Hindlimb muscle (tissue), 1 donor: ENCODE measurements at regions not wholly inside any gene's neighbourhood (a gene's known extent, or its start where the extent isn't known, plus 50 kb on each side); places are given as distances from the start of the nearest gene placed in this dataset.
"Not testable (repeated sequence)": the region's sequence is repeated elsewhere in the genome, so short reads cannot be mapped to it uniquely, and the experiment has no call there.

Source experiments
- DNase-seq: peaks from one replicate; pipeline ENCODE4 v3.0.0-alpha.2; 2013

DNA sequence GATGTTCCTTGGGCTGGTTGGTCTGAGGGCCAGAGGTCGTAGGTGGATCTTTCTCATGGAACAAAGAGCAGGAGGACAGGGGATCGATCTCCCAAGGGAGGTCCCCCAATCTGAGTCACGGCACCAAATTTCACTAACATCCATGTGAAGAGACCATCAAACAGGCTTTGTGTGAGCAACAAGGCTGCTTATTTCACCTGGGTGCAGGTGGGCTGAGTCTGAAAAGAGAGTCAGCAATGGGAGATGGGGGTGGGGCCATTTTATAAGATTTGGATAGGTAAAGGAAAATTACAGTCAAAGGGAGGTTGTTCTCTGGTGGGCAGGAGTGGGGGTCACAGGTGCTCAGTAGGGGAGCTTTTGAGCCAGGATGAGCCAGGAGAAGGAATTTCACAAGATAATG lies 334.0 kb upstream of the HTR1E start:
- DNase-seq, result not testable (repeated sequence)

DNA sequence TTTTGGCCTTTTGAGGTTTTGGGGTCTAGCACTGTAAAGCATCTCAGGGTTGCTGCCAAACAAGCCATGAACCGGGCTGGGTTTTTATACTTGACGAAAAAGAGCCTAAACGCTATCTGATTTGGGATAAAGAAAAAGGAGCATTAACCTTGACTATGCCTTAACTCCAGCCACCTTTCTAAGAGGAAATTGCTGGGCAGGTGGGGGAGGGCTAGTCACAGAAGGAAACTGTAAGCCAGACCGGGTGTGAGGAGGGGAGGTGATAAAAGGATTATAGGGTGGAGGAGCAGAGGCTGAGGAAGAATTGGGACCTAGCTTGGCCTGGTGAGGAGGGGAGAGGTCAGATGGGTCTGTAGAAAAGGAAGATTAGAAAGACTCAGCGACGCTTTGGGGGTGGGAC lies 335.2 kb upstream of the HTR1E start:
- DNase-seq, result not testable (repeated sequence)

DNA sequence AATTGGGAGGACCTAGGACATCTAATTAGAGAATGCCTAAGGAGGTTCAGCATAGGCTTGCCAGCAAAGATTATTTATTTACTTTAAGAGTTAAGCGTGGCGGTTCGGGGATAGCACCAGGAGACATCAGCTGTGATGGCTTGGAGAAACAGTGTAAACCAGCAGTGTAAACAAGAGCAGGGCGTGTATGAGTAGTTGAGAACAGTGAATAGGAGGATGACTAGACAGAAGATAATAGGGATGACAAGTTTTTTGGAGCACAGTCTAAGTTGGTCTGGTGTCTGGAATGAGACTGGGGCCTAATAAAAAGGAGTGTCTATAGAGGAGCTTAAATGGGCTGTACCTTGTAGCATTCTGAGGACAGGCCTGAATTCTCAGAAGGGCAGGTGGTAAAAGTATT lies 338.4 kb upstream of the HTR1E start:
- DNase-seq, result not testable (repeated sequence)

DNA sequence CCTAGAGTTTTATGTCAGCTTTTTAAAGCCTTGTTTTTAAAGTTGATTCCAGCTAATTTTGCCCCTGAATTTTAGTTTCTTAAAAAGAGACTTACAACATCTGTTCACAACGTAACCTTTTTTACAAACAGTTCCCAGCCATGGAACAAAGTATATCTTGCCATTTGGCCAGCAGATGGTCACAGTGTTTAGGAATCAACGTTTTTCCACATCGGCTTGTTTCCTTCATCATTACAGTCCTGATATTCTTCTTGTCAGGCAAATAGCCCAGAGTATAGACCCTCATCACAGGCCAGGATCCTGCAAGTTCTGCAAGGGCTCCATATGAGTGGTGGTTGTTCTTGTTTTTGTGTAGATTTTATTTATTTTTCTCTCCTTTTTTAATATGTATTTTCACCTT lies 341.7 kb upstream of the HTR1E start:
- DNase-seq, result no peak

DNA sequence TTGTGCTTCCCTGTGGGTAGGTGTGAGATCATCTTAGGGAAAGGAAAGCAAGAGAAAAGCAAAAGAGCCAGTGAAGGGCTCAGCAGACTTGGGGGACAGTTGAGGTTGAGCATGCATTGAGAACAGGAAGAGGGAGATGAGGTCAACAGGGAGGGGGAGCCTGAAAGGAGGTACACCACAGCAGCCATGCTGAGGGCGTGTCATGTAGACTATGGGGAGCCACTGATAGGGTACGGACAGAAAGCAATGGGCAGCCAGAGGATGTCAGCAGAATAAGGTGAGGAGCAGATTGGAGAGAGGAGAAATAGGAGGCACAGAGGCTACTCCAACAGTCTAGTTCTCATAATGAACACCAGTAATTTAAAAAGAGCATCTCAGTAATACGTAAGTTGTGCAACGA lies 351.1 kb upstream of the HTR1E start:
- no peak for DNase-seq

DNA sequence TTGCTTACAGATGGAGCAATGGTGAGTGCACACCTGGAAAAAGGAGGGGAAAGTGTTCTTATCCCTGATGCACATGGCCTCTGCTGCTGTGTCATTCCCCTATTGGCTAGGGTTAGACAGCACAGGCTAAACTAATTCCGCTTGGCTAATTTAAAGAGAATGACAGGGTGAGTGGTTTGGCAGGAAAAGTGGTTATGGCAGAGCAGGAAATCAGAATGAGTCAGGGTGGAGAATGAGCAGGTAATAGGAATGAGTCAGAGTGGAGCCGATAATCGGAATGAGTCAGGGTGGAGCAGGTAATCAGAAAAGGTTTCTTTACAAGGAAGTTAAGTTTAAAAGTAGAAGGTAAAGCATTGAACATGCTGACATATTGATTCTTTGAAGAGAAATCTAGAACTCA lies 355.5 kb upstream of the HTR1E start:
- DNase-seq, result no peak

DNA sequence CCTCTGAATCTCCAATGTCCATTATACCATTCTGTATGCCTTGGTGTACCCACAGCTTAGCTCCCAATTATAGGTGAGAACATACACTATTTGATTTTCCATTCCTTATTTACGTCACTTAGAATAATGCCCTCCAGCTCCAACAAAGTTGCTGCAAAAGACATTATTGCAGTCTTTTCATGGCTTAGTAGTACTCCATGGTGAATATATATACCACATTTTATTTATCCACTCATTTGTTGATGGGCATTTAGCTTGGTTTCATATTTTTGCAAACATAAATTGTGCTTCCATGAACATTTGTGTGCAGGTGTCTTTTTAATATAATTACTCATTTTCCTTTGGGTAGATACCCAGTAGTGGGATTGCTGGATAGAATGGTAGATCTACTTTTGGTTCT lies 374.1 kb upstream of the HTR1E start:
- DNase-seq, result no peak

DNA sequence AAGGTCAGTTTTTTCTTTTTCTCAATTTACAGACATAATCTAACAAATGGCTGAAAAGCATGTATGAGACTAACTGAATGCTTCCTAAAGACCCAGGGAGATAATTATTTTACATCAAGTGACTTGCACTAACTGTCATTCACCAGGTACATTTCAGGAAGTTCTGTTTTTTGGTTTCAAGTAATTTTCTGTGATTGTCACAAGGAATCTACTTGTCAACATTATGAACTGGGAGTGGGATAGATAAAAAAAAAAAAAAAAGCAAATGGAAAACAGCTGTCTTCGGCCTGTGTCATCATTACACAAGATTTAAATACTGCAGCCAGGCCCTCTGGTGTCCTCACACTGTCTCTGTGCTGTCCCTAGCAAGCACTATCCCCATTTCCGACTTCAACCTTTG lies 379.0 kb upstream of the HTR1E start:
- no peak for DNase-seq

DNA sequence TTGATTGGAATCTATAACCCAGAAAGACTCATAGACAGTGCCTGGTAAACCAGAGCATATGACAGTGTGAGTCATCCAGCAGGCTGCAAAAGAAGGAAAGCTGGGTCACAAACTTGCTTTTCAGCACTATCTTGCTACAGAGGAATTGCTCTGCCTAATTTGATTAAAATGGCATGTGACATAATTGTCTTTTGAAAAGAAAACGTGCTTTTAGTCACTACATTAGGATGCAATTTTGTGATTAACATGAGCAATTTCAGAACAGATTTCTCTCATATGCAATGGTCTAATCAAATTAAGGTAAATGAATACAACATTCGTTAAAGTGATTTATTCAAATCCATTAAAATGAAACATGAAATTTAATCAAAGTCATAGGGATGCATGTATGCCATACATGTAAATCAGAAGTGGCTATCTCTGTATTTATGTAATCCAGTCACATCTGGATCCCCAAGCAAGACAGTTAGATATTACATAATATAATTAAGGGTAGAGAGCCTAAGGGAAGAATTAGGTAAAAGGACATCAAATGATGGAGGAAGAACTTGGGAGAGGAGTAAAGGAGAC lies 400.0 kb upstream of the HTR1E start:
- DNase-seq, result no peak

DNA sequence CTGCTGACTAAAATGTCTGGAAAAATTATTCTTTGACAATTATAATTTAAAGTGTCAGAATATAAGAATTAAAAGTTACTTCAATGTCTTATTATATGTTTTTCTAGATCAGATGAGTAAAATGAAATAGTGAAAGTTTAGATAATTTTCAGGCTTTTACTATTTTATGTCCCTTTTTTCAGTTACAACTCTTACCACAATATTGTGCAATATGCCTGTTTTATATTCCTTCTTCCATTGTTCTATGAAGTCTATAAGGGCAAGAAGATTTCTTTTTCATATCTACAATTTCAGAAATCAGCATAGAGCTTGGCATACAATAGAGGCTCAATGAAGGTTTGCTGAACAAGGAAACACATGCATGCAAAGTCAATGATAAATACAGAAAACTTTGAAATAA lies 401.2 kb upstream of the HTR1E start:
- DNase-seq, result no peak

DNA sequence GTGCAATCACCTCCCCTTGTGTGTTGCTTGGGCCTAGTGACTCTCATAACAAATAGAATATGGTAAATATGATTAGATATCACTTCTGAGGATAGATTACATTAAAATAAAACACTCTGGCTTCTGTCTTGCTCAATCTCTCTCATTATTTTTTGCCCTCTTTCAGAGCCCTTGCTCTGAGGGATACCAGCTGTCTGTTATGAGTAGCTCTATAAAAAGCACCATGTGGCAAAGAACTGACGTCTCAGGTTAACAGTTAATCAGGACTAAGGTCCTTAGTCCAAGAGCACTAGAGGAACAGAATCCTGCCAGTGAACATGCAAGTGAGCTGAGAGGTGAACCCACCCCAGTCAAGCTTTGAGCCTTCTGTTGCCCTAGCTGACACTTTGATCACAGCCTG lies 402.2 kb upstream of the HTR1E start:
- no peak for DNase-seq

DNA sequence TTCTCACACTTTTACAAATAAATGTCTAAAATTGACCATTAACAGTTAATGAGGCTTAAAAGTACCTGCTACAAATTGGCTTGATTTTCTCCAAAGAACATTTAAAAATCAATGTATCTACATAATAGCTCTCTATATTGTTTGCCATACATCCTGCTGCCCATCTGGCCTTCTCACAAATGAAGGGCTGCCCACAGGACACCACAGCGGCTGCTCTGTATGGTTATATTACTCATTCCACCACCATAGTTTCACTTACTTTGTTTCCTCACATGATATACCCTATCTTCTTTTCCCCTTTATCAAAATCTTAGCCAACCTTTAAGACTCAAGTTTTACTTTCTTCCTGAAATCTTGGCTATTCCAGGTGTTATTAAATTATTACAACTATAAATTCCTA lies 407.7 kb upstream of the HTR1E start:
- no peak for DNase-seq

DNA sequence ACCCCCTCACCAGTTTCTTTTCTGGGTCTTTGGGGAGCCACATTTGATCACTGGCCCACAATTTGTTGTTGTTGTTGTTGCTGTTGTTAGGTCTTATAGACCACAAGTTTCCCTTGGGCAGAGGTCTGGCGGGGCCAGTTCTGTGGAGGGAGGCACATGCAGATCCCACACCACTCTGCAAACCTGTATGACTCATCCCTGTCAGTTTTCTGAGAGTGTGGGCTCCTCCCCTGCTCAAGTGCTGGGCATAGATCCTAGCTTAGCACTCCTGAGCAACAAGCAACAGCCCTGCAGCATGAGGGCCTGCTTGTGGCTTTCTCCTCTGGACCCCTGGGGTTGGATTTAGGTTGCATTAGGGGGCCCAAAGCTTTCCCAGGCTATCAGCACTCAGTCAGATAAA lies 411.1 kb upstream of the HTR1E start:
- DNase-seq, result no peak

DNA sequence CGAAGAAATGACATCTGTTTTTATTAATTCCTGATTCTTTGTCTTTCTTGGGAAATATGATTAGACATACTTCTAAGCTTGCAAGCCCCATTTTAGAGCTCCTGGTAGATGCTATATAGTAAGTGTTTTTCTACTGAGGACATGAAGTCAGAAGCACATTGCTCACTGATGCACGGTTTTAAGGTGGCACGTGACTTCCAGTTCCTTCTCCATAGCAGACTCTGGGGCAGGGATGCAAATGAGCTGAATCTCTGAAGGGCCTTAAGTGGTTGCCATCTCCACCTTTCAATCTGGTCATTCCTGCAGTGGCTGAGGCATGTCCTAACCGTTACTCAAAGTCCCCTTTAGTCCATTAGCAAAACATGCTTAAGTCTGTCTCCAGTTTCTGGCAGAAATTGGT lies 421.2 kb upstream of the HTR1E start:
- no peak for DNase-seq

DNA sequence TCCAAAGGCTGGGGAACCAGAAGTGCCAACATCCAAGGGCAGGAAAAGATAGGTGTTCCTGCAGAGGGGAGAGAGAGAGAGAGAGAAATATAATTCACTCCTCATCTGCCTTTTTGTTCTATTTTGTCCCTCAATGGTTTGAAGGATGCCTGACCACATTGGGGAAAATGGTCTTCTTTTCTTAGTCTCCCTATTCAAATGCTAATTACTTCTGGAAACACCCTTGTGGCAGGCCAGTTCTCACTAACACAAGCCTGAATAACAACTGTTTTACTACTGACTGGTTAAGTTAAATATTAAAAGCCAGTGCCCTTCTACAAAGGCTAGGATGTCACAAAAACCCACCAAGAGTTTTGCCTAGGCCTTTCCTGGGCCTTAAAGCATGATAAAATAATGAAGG lies 425.4 kb upstream of the HTR1E start:
- no peak for DNase-seq

DNA sequence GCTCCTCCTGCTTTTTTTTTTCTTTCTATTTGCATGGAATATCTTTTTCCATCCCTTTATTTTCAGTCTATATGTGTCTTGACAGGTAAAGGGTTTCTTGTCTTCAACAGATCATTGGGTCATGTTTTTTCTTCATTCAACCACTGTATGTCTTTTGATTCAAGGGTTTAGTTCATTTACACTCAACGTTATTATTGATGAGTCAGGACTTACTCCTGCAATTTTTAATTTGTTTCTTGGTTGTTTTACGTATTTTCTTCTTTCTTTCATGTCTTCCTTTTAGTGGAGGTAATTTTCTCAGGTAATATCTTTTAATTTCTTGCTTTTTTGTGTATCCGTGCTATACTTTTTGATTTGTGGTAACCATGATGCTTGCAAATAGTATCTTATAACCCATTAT lies 429.1 kb upstream of the HTR1E start:
- no peak for DNase-seq

DNA sequence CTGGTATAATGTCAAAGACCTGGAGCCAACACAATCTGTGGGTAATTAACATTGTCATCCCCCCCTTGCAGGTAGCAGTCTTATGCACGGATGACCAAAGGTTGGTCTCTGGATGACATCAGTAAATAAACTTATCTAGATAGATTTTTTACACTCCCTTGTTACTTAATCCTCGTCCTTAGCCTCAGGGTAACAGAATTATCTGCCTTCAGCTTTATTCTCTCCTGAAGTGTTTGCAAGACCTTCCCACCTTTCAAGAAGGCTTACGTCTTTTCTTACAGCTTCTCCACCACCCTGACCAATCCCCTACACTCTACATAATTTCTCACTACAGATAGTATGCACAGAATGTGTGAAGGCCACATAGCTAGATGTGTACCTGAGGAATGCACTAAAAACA lies 434.8 kb upstream of the HTR1E start:
- DNase-seq, result no peak

DNA sequence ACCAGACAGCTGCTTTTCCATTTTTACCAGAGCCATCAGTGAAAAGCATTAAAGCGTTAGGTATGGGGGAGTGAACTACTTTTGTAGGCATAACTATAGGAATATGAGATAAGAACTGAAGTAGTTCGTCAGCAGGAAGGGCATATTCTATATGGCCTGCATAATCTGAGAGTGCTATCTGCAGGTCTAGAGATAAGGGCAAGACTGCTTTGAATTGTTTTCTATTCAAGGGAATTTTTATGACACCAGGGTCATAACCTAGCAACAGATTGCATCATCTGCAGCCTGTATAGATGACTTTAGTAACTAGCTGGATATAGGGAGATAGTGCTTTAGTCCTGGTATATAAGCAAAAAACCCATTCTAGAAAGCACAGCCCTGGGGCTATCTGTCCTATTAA lies 437.3 kb upstream of the HTR1E start:
- DNase-seq, result no peak

DNA sequence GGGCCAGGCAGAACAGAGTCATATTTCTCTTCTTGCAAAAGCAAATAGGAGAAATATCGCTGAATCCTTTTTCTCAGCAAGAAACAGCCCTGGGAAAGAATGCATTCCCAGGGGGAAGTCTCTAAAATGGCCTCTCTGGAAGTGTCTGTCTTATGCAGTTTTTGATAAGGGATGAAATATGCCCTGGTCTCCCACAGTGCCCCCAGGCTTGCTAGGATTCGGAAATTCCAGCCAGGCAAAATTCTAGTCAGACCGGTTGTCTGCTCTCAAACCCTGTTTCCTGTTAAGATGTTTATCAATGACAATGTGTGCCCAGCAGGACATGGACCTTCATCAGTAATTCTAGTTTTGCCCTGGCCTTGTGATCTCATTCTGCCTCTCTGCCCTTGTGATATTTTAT lies 448.3 kb upstream of the HTR1E start:
- DNase-seq, result not testable (repeated sequence)

DNA sequence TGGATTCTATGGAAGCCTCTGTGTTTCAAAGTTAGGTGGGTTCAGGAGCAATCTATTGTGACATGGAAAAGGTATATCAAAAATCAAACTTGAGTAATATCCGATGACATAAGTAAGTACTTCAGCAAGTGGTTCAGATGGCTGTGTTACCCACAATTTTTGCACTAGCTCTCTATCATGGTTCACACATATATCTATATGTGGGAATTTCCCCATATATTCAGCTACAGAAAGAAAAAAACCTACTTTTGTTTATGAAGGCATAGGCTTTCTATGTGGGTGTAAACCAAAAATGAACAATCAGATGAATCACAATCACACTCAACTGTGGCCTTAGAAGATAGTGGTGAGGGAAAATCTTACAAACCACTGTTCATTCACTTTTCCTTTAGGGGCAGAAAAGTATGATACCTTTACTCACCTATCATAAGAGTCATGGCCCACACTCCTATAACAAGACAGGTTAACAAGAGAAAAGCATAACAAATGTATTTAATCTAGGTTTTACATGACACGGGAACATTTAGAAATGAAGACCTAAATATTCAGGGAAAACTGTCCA lies 449.6 kb upstream of the HTR1E start:
- DNase-seq, result no peak

DNA sequence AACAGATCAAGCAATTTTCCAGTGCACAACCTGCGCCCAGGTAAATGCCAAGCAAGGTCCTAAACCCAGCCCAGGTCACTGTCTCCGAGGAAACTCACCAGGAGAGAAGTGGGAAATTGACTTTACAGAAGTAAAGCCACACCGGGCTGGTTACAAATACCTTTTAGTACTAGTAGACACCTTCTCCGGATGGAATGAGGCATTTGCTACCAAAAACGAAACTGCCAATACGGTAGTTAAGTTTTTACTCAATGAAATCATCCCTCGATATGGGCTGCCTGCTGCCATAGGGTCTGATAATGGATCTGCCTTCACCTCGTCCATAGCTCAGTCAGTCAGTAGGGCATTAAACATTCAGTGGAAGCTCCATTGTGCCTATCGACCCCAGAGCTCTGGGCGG lies 459.0 kb upstream of the HTR1E start:
- not testable (repeated sequence) for DNase-seq

DNA sequence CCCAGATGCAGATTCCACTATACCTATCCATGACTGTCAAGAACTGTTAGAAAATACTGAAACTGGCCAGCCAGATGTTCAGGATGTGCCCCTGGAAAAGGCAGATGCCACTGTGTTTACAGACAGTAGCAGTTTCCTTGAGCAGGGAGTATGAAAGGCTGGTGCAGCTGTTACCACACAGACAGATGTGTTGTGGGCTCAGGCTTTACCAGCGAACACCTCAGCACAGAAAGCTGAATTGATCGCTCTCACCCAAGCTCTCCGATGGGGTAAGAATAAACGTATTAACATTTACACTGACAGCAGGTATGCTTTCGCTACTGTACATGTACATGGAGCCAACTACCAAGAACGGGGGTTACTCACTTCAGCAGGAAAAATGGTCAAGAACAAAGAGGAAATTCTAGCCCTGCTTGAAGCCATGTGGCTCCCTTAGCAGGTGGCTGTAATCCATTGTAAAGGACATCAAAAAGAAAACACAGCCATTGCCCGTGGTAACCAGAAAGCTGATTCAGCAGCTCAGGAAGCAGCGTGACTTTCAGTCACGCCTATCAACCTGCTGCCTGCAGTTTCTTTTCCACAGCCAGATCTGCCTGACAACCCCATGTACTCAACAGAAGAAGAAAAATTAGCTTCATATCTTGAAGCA lies 459.7 kb upstream of the HTR1E start:
- DNase-seq, result no peak

DNA sequence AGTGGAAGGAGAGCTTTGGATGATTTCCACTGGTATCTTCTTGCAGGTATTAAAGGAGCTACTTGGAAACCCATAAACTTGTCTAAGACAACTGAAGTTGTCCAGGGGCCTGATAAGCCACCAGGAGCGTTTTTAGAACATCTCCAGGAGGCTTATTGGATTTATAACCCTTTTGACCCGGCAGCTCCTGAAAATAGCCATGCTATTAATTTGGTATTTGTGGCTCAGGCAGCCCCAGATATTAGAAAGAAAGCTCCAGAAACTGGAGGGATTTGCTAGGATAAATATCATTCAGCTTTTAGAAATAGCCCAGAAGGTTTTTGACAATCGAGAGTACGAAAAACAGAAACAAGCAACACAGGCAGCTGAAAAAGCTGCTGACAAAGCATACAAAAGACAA lies 461.0 kb upstream of the HTR1E start:
- DNase-seq, result no peak

DNA sequence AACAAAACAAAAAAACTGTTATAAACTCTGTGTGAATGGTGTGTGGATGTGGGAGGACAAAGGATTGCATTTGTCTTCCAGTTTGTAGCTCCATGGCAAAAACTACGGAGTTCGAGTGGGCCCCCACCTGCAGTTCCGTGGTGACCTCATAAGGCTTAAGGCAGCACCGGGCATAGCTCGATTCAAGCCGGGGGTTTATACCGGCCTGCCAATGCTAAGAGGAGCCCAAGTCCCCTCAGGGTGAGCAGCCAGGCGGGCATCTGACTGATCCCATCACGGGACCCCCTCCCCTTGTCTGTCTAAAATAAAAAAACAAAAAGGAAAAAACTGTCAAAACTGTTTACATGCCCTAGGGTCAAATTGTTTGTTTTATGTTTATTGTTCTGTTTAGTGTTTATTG lies 463.2 kb upstream of the HTR1E start:
- no peak for DNase-seq

DNA sequence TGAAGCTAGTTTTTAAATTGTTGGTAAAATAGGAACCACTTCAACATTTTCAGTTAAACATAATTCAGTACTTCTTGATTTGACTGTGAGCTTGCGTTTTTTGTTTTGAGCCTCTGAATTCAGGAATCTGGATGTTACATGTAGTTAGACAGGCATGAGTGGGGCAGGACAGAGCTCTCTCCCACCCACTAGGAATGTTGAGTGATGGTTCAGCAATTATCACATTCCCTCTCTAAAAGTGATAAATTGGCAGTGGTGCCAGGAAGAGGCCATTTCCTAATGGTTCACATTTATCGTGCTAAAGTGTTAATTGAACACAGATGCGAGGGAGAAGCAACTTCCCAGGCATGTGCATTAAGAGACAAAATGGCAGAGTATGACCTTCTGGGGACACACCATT lies 465.5 kb upstream of the HTR1E start:
- DNase-seq, result no peak
